Suprapubic skin (tissue), 4 donors: ENCODE measurements at regions not wholly inside any gene's neighbourhood (a gene's known extent, or its start where the extent isn't known, plus 50 kb on each side); places are given as distances from the start of the nearest gene placed in this dataset.

Source experiments
- DNase-seq, 2 donors: peaks; one replicate each; pipeline ENCODE4 v3.0.0-alpha.2; 2019; ENCODE audit warnings: low spot score in 2 of 2
- H3K27ac ChIP-seq: fragments of 200-600 bp; sonication (generic); one replicate; pipeline ENCODE4 v1.5.1; 2019
- H3K27me3 ChIP-seq: fragments of 200-600 bp; sonication (generic); one replicate; pipeline ENCODE4 v1.5.1; 2019
- H3K36me3 ChIP-seq: fragments of 200-600 bp; sonication (generic); one replicate; pipeline ENCODE4 v1.5.1; 2019
- H3K4me1 ChIP-seq: fragments of 200-600 bp; sonication (generic); one replicate; pipeline ENCODE4 v1.5.1; 2019
- H3K4me3 ChIP-seq: fragments of 200-600 bp; sonication (generic); one replicate; pipeline ENCODE4 v1.5.1; 2019; ENCODE audit warnings: mild to moderate bottlenecking
- H3K9me3 ChIP-seq: fragments of 200-600 bp; sonication (generic); one replicate; pipeline ENCODE4 v1.5.1; 2019
- EP300 ChIP-seq: sonication (generic); formaldehyde crosslinking; IDR thresholded peaks from one replicate; pipeline ENCODE4 v1.6.1; 2017; ENCODE audit warnings: antibody characterized with exemption
- POLR2A ChIP-seq, 2 donors: fragments of 450-650 bp; IDR thresholded peaks; one replicate each; pipeline ENCODE4 v1.6.1; 2017; ENCODE audit warnings: antibody characterized with exemption in 2 of 2, mild to moderate bottlenecking in 2 of 2, moderate library complexity in 2 of 2
- POLR2AphosphoS5 ChIP-seq, 3 donors: sonication (generic); formaldehyde crosslinking; IDR thresholded peaks; one replicate each; pipeline ENCODE4 v1.6.1; 2017; ENCODE audit warnings: antibody characterized with exemption in 3 of 3
- WGBS: methylation state at CpG from one replicate; pipeline ENCODE4 v1.1.5; 2018; 5-methylcytosine and 5-hydroxymethylcytosine counted together
- TF ChIP-seq, protein P1 (sequence below), 2 donors: fragments of 200-600 bp in 1 of 2; fragments of 450-650 bp in 1 of 2; sonication (generic) in 1 of 2; IDR thresholded peaks; one replicate each; pipeline ENCODE4 v1.5.1; 2016 to 2019; ENCODE audit warnings: antibody characterized with exemption in 2 of 2, mild to moderate bottlenecking in 1 of 2, moderate library complexity in 1 of 2

DNA sequence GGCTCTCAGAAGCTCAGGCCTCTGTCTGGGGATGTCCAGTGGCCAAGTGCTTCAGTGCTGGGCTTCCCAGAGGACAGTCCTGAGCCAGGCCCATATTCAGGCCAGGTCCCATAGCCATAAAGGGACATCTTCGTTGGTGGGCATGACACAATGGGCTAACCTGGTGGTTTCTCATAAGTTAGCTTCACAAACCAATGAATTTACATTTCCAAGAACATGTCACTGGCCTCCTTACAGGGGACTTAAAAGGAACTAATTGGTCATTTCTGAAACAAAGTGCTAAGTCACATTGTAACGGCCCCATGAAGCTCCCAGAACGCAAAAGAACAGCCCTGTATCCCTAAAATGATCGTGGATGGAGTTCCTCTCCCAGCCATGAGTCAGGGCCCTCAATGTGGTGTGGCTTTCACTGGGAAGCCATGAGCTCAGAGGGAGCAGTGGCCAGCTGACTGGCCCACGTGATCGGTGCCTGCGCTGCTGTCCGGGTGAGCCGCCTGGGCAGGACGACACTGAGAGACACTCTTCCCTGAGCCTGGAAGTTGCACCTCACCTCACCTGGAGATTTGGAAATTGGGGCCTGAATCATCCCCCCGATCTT, 163.7 kb upstream of the APCDD1 start:
- 85% methylated on average over 5 of the region's 11 CpGs for WGBS
- Histone ChIP-seq H3K27ac (no peak overlapping the region), H3K27me3 (no peaks in the 10 kb centered on the region), H3K36me3 (no peaks in the 10 kb centered on the region), H3K4me3 (no peak overlapping the region), H3K9me3 (no peaks in the 10 kb centered on the region), H3K4me1 (peaks cover 21% of the 10 kb centered on the region)
- no peak for TF ChIP-seq POLR2A (IDR thresholded peaks at IDR 0.05)
- DNase-seq: no peak

DNA sequence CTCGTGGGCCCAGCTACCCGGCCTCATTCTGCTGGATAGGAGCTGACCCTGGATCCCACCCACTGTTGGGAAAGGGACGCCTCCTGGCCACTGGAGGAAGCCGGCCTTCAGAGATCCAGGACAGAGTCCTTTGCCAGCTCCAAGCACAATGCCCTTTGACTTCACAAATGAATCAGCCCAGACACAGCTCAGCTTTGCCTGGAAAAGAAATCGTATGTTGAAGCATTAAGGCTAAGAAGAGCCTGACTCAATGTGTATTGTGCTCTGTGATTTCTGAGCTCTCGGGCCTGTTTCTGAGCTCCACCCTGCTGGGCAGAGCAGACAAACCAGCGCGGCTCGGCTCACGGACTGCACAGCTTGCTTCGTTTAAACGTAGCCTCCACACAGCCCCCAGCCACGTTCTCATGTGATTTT, 162.9 kb upstream of the APCDD1 start:
- peak overlapping the region; percentile 34 for H3K27ac ChIP-seq
- H3K4me3 ChIP-seq: no peak overlapping the region
- no peaks in the 10 kb centered on the region for H3K27me3 ChIP-seq
- WGBS: 71% methylated on average over 13 of the region's 13 CpGs
- no peak for DNase-seq
- no peaks in the 10 kb centered on the region for H3K36me3 ChIP-seq
- peaks cover 16% of the 10 kb centered on the region for H3K4me1 ChIP-seq
- TF ChIP-seq POLR2AphosphoS5 (IDR thresholded peaks at IDR 0.05) (no peak), EP300 (no peak), POLR2A (IDR thresholded peaks at IDR 0.05) (no peak)
- TF ChIP-seq, protein P1, sequence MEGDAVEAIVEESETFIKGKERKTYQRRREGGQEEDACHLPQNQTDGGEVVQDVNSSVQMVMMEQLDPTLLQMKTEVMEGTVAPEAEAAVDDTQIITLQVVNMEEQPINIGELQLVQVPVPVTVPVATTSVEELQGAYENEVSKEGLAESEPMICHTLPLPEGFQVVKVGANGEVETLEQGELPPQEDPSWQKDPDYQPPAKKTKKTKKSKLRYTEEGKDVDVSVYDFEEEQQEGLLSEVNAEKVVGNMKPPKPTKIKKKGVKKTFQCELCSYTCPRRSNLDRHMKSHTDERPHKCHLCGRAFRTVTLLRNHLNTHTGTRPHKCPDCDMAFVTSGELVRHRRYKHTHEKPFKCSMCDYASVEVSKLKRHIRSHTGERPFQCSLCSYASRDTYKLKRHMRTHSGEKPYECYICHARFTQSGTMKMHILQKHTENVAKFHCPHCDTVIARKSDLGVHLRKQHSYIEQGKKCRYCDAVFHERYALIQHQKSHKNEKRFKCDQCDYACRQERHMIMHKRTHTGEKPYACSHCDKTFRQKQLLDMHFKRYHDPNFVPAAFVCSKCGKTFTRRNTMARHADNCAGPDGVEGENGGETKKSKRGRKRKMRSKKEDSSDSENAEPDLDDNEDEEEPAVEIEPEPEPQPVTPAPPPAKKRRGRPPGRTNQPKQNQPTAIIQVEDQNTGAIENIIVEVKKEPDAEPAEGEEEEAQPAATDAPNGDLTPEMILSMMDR (IDR thresholded peaks at IDR 0.05): no peak
- H3K9me3 ChIP-seq: no peaks in the 10 kb centered on the region

DNA sequence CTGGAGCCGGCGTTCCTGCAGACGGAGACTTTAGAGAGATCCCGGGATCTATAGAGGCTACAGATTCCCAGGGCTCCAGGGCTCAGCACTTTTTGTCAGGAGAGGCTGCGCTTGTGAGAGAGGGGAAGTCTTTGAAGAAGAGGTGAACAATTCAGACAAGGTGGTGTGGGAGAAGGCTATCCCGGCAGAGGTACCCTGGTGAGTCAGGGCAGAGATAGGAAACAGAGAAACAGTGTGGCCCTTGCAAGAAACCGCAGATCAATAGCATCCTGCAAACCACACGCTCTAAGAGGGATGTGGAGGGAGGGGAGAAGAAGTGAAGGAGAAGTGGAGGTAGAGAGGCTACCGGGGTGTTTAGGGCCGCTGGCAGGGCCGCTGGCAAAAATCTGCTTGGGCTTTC, 160.5 kb upstream of the APCDD1 start:
- WGBS: 94% methylated on average over 11 of the region's 11 CpGs
- TF ChIP-seq, protein P1 (IDR thresholded peaks at IDR 0.05): no peak
- TF ChIP-seq POLR2AphosphoS5 (IDR thresholded peaks at IDR 0.05): no peak
- TF ChIP-seq POLR2A (IDR thresholded peaks at IDR 0.05): no peak
- no peak for TF ChIP-seq EP300
- Histone ChIP-seq H3K36me3 (no peaks in the 10 kb centered on the region), H3K9me3 (no peaks in the 10 kb centered on the region), H3K27ac (no peak overlapping the region), H3K4me1 (peaks cover 11% of the 10 kb centered on the region), H3K4me3 (no peak overlapping the region), H3K27me3 (no peaks in the 10 kb centered on the region)
- DNase-seq: no peak

DNA sequence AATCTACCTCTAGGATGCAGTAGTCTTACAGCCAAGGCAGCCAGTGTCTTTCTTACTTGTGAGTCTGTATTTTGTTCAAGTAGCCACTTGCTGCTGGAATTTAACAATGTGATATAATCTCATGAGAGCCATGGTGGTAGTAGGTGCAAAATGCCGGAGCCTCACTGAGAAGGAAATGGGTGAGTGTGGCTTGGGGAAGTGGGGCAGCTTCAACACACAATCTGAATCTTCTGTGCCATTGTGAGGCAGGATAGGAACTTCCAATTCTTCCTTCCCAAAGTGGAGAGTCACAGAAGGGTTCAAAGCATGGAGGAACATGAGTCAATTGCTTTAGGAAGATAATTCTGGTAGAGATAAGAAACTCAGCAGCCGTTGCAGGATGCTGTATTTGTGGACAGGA, 158.7 kb upstream of the APCDD1 start:
- TF ChIP-seq POLR2A (IDR thresholded peaks at IDR 0.05) (no peak), EP300 (no peak), POLR2AphosphoS5 (IDR thresholded peaks at IDR 0.05) (no peak)
- TF ChIP-seq, protein P1 (IDR thresholded peaks at IDR 0.05): no peak
- Histone ChIP-seq H3K9me3 (no peaks in the 10 kb centered on the region), H3K27me3 (no peaks in the 10 kb centered on the region), H3K4me1 (peaks cover 11% of the 10 kb centered on the region), H3K36me3 (no peaks in the 10 kb centered on the region), H3K4me3 (no peak overlapping the region), H3K27ac (no peak overlapping the region)
- WGBS: 57% methylated on average over 2 of the region's 2 CpGs
- no peak for DNase-seq

DNA sequence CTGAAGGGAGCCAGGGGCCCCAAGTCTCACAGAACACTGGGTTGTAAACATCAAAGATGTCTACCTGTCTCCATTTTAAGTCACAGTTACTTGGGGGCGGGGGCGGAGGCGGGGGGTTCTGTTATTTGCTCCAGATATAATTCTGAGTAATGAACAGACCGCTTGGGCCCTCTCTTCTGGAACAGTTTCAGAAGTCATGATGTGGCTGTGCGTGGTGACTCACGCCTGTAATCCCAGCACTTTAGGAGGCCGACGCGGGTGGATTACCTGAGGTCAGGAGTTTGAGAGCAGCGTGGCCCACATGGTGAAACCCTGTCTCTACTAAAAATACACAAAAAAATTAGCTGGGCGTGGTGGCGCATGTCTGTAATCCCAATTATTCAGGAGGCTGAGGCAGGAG, 157.9 kb upstream of the APCDD1 start:
- no peaks in the 10 kb centered on the region for H3K27me3 ChIP-seq
- H3K36me3 ChIP-seq: no peaks in the 10 kb centered on the region
- TF ChIP-seq POLR2AphosphoS5 (IDR thresholded peaks at IDR 0.05) (no peak), EP300 (no peak), POLR2A (IDR thresholded peaks at IDR 0.05) (no peak)
- TF ChIP-seq, protein P1 (IDR thresholded peaks at IDR 0.05): no peak
- no peak overlapping the region for H3K27ac ChIP-seq
- peaks cover 9% of the 10 kb centered on the region for H3K4me1 ChIP-seq
- WGBS: 95% methylated on average over 11 of the region's 12 CpGs
- no peaks in the 10 kb centered on the region for H3K9me3 ChIP-seq
- no peak for DNase-seq
- no peak overlapping the region for H3K4me3 ChIP-seq

DNA sequence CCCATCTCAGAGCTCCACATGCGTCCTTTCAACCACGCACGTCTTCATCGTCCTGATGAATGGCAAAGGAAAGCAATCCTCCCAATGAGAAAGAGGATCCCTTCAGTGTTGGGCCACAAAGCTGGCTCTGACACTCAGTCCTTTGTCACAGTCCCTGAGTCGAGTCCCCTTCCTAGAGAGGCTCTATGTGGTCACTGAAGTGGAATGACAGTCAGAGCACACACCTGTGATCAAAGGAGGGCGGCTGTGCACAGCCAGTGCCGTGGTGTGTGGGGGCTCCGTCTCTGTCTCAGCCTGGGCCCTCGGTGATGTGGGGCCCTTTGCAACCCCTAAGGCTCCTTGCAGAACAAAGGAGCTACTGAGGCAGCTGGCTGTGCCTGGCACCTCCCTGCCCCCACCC, 157.3 kb upstream of the APCDD1 start:
- no peak for DNase-seq
- Histone ChIP-seq H3K4me3 (no peak overlapping the region), H3K4me1 (peaks cover 3% of the 10 kb centered on the region), H3K36me3 (no peaks in the 10 kb centered on the region), H3K27me3 (no peaks in the 10 kb centered on the region), H3K9me3 (no peaks in the 10 kb centered on the region), H3K27ac (no peak overlapping the region)
- TF ChIP-seq EP300 (no peak), POLR2A (IDR thresholded peaks at IDR 0.05) (no peak), POLR2AphosphoS5 (IDR thresholded peaks at IDR 0.05) (no peak)
- TF ChIP-seq, protein P1 (IDR thresholded peaks at IDR 0.05): no peak
- WGBS: 97% methylated on average over 9 of the region's 9 CpGs
